GM12892 (cell line): ENCODE measurements at regions not wholly inside any gene's neighbourhood (a gene's known extent, or its start where the extent isn't known, plus 50 kb on each side); places are given as distances from the start of the nearest gene placed in this dataset.

Experiments used
- POLR2A ChIP-seq: IDR thresholded peaks from 2 replicates; pipeline ENCODE4 v1.6.1; 2011; ENCODE audit warnings: low read depth, low read length, control low read depth
- POLR2AphosphoS5 ChIP-seq: IDR thresholded peaks from 2 replicates; pipeline ENCODE4 v1.6.1; 2011; ENCODE audit warnings: low read depth, low read length, control low read depth
- TAF1 ChIP-seq: IDR thresholded peaks from 2 replicates; pipeline ENCODE4 v1.6.1; 2011; ENCODE audit warnings: low read depth, mild to moderate bottlenecking, control low read depth, low read length, borderline replicate concordance

DNA sequence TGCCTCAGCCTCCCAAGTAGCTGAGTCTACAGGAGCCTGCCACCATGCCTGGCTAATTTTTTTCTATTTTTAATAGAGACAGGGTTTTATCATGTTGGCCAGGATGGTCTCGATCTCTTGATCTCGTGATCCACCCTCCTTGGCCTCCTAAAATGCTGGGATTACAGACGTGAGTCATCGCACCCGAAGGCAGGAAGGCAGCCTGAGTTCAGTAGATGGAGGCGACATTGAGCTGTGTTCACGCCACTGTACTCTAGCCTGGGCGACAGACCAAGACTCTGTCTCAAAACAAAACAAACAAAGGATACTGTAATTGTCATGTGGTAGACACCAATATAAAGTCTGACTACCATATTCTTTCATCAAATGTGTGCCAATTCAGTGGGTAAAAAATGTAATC, 500.9 kb upstream of the DSEL start:
- TF ChIP-seq TAF1 (no peak), POLR2A (no peak), POLR2AphosphoS5 (no peak)
